ENCODE measurements at regions not wholly inside any gene's neighbourhood (a gene's known extent, or its start where the extent isn't known, plus 50 kb on each side); places are given as distances from the start of the nearest gene placed in this dataset.

DNA sequence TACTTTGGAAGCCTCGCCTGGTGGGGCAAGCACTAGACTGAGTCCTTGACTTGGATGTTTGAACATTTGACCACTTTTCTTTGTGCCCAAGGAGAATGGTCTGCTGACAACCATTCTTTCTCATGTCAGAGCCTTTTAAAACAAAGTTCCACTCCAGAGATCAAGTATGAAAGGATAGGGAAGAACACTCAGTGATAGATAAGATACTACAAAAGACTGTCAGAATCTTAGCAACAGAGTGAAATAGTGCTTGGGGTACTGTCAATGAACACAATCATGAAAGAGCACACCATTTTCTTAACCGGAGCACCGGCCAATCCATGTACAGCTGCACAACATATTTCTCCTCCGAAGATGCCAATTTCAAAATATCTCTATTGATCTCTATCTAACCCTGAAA is 82.8 kb upstream of the ADO start:
- DNase-seq: no peak

DNA sequence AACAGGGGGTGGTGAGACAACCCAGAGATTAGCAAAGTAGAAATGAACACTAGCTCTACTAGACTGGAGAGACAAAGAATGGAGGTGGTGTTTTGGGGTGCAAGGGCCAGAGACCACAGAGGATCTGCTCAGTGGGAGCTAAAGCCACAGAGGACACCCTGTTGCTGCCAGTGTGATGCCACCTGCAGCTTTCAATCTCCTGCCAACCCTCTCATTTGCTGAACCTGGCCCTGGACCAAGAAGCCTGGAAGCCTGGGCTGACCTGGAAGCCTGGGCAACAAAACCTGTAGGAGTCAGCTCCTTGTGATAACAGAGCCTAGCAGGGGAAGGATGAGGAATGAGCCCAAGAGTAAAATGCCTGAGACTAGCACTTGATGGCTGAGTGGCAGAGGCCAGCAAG is 81.1 kb upstream of the ADO start:
- DNase-seq: no peak

DNA sequence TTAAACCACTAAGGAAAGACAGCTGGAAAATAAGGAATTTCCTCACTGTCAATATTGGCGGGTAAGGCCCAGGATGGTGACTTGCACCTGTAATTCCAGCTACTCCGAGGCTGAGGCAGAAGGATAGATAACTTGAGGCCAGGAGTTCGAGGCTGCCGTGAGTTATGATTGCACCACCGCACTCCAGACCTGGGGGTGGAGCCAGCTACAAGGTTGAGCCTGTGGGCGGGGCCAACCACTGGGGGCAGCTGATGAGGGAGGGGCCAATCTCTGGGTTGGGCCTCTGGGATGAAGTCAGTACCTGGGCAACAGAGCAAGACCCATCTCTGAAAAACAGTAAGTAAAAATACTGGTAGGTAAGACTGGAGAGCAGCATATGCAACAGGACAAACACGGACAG is 80.1 kb upstream of the ADO start:
- no peak for DNase-seq

DNA sequence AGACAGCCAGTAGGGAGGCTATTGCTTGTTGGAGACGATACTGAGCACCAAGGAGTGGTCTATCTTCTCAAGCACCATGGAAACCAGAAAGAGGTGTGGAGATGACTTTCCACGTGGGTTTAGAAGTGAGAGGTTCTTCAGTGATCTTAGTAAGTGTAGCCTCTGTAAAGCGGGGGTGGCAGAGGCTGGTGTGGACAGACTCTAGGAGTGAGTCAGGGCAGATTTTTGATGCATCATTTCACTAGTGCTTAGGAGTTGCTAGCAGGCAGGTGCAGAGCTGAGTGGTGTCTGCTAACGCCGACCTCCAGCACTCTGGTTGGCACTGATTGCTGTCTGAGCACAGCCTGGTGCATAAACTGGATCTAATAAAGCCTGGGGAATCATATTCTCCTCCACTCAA is 78.4 kb upstream of the ADO start:
- DNase-seq: no peak

DNA sequence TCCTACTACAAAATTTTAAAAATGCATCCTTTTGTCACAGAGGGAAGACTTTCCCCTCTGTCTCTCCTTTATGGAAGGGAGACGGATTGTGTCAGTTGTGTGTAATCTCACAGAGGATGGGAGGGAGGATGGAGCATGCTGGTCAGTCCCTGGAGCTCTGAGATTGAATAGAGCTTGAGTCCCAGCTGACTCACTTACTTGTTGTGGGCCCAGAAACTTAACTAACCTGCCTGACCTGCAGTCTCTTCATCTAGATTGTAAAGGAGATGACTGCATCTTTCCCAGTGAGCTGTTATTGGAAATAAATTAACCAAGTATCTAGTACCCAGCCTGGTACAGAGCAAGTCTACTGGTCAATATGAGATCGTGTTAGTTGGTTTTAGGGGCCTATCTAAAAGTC is 77.9 kb upstream of the ADO start:
- no peak for DNase-seq

DNA sequence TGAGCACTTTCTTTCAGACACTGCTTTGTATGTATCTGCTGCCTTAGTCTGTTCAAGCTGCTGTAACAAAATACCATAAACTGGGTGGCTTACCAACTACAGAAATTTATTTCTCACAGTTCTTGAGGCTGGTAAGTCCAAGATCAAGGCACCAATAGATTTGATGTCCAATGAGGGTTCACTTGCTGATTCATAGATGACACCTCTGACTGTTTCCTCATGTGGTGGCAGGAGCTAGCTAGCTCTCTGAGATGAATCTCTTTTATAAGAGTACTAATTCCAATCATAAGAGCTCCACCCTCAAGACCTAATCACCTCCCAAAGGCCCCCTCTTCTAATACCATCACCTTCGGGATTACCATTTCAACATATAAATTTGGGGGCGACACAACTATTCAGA is 76.6 kb upstream of the ADO start:
- DNase-seq: no peak

DNA sequence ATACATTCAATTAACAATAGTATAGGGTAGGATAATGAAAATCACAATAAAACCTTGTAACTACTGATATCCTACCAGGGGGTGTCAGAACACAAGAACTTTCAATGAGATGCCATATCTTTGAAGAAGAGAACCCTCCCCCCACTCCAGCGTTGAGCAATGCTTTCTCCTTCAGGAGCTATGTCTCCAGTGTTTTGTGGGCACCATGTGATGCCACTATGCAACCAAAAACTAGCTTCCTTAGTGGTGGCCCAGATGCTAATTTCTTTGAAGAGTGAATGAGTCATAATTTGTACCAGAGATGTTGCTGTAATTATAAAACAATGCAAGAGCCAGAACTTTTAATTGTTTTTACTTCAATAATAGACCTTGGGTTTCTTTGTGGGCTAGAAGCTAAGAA is 76.0 kb upstream of the ADO start:
- no peak for DNase-seq

DNA sequence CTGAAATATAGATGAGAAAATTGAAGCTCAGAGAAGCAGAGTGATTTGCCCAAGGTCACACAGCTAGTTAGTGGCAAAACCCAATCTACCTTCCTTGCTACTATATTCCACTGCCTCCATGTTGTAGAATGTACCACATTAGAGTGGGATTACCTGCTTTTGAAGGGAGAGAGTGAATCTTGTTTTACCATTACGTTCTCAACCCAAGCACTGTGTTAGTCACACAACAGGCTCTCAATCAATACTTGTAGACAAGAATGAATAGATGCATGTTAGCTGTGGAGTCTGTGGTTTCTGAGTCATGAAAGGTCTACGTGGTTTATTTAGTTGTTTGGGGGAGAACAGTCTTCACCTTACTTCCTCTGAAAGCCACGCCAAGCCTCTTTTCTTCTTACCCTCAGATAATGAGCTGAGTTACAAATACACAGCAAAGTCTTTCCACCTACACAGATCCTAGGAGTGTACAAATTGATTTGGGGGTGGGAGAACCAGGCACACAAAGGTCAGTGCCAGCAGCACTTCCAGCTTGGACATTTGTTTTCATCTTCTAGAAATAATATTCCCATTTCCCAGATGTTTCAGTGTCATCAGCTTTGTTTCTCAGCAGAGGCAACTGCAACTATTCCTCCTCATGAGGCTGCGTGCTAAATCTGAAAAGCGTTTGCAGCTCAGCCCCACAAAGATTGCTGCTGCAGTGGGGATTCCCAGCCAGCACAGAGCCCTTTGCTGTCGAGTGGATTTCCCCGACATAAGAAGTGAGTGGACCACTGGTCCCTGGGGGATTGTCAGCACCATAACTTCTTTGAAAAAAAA is 71.5 kb upstream of the ADO start:
- DNase-seq: no peak

DNA sequence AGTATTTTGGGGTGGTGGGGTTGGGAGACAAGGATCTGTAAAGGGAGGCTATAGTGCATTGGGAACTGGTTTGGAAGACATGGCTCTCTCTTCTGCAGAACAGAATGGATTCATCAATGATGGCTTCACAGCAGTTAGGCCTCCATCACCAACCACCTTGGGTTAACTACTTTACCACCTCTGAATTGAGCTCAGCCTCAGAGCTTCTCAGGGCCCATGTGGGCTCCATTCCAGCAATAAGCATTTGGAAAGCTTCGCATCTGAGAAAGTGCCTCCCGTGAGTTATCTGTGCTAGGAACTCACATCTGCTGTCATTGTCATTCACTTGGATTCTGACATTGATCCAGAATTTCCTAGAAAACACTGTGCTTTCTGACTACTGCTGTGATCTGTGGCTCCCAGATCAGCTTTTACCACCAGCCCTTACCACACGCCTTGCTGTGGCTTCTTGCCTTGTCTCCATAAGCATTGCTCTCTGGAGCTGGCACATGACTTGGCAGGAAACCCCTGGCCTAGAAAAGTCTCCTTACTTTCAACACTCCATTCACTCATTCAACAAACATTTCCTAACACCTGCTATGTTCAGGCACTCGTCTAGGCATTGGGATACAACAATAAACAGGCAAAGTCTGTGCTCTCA is 70.7 kb upstream of the ADO start:
- no peak for DNase-seq

DNA sequence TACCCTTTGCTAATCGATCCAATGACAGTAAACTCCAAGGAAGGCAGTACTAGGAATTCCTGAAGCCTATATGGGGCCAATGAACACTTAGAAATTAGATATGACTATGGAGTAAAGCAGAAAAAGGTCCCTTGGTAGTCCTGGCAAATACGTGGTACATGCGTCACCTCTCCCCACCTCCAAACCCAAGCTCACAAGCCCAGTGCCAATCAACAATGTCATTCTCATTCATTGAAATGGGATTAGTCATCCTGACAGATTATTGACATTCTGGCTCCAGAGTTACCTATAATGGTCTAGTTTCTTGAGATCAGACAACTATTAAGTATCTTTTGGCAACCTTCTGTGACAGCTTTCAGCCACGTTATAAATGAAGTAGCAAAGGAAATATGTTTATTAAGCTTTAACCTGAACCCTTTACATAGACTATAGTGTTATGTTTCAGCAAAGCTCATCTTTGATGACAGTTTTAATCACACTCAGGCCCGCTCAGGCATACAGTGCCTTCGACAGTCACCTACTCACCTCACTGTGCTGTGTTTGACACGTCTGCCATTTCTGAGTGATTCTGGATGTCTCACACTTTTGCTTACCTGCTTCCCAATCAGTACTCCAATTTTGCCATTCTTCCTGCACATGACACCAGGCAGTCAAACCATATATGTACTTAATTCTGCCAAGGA is 69.6 kb upstream of the ADO start:
- DNase-seq: no peak

DNA sequence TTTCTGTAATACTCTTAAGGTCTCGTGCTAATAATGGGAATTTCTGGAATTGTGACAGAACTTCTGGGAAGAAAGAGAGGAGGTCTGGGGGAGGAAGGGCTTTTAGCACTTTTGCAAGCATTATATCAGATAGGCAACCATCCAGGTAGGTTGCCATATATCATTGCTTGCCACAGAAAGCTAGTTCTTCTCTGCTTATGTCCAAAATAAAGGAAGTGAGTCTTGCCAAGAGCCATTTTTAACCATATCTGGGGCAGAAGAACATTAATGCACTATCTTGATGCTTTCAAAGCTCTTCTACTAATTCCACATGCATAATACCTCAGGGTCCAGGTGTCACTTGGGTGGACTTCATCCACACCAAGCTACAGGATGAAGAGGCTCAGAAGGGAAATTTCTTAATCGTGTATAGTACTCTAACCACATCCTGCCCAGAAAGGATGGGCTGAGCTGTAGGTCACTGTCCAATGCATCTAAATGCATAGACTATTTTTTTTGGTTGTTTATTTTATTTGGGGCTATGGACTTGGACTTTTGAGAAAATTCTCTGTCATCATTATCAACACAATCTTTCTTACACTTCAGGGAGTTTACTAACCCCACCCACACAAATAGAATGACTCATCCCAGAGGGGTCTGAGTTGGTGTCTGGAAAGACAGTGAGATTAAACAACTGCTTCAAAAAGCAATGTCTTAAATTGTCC is 68.9 kb upstream of the ADO start:
- DNase-seq: no peak

DNA sequence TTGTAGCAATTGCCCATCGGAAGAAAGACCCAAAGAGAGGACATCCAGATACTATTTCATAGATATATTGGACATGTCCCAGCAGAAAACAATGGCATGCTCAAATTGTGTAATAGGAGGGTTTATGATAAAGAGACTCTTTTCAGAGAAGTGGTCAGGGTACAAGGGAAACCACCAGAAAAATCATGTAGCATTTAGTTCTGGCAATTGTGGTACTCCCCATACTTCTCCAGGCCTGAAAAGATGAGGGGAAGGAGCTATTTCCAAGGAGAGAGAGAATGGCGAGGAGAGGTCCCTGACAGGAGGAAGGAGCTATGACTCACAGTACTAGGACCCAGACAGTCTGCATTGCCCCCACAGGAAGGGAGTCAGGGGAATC is 68.4 kb upstream of the ADO start:
- DNase-seq: no peak

DNA sequence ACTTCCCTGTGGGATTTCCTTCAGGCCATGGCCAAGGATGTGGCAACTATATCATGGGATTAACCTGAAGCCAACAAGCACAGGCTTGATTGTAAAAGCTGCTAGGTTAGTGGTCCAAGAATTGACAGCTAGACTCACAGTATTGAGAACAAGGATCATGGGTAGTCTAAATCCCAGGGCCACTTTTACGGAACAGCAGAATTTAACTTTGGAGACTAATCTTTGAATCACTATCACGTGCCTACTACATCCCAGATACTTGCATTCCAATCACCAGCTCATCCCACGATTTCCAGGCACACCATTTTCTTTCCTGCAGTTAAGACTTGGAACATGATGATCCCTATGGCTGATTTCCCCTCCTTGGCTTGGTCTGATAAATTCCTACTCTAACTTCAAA is 65.6 kb upstream of the ADO start:
- no peak for DNase-seq

DNA sequence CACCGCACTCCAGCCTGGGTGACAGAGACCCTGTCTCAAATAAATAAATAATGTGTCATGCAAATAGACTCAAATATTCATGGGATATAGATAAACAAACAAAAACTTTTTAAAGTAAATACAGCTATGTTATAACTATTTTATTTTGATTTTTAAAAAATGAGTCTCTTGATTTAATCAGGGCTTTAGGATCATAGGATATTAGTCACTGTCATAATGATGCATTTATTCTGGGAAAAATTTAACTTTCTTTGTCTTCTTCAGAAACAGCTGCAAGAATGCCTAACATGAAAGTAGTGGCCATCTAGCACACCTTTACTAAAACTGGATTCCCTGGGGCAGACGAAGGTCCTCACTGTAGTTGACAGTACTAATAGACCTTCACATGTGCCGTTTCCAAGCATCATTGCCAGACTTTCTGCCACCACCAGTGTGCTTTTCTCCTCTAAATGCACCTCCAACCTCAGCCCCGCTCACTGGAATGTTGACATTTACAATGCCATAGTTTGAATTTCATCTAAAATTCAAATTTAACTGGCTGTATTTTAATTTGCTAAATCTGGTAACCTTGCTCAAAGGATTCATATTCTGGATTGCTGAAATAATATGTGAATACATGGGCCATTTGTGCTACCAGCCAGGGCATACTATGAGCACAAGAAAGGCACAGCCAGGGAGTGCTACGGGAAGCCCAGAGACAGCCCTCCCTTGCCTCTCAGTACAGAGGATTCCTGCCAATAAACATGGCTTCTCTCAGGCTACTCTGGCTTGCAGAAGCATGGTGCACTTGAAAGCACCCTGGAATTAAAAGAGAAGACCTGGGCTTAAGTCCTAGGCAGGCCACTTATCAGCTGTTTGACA is 63.4 kb upstream of the ADO start:
- DNase-seq: no peak

DNA sequence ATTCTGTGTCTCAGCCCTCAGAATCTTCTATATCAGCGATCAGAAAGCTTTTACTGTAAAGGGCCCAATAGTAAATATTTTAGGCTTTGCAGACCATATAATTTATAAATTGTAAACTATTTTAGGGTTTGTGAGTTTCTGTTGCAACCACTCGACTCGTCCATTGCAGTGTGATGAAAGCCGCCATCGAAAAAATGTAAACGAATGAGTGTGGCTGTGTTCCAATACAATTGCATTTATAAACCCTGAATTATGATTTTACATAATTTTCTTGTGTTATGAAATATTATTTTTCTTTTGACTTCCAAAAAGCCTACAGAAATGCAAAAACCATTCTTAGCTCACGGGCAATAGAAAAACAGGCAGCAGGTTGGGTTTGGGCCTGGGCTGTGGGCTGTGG is 62.5 kb upstream of the ADO start:
- no peak for DNase-seq

DNA sequence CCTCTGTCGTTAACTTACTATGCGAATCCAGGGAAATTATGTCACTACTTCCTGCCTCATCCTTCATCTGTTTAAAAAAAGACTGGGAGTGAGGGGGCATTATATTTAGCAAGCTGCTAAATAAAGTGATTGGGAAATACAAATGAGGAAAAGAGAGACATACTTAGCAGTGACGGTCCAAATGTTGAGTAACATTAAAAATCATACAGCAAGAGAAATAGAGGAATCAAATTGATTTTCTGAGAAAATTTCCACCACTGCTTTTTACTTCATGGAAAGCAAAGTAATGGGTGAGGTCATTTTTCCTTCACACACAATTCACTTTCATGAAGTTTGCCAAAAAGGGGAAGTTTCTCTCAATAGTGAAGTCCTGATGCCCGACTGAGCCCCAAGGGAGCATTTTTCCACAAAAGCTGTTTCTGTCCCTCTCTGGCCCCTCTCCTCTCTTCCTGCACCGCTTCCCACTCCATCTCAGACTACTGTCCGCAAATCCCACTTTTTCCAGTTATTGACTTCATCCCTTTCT is 61.9 kb upstream of the ADO start:
- no peak for DNase-seq

DNA sequence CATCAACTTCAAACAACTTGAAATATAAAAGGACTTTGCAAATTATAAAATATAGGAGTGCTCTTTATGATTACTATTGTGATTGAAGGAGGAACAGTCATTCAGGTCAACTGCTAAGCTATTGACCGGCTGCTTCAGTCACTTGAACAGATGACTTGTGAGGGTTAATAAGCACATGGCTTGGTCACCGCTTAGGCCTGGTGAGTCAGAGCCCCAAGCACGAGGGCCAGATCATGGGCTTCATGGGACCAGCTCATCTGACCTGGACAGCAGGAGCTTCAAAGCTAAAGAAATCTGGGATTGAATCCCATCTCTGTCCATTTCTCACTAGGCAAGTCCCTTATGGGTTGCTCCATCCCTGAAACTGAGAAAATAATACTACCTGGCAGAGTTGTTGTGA is 60.4 kb upstream of the ADO start:
- no peak for DNase-seq

DNA sequence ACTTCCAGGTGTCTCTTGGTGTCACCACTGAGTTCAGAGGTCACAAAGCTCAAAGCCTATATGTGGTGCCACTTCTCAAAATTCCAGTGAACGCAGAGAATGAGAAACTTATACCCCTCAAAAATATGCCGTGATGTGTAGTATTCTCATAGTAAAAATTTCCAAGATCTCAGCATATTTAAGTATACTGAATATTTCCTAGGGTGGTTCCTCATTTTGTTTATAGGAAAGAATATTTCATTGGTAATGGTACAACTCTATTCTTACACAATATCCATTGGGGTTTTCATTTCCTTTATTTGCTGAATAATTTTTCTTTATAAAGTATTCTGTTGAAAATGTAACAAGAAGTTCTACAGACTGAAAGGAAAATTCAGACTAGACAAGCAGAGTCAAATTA is 58.9 kb upstream of the ADO start:
- no peak for DNase-seq

DNA sequence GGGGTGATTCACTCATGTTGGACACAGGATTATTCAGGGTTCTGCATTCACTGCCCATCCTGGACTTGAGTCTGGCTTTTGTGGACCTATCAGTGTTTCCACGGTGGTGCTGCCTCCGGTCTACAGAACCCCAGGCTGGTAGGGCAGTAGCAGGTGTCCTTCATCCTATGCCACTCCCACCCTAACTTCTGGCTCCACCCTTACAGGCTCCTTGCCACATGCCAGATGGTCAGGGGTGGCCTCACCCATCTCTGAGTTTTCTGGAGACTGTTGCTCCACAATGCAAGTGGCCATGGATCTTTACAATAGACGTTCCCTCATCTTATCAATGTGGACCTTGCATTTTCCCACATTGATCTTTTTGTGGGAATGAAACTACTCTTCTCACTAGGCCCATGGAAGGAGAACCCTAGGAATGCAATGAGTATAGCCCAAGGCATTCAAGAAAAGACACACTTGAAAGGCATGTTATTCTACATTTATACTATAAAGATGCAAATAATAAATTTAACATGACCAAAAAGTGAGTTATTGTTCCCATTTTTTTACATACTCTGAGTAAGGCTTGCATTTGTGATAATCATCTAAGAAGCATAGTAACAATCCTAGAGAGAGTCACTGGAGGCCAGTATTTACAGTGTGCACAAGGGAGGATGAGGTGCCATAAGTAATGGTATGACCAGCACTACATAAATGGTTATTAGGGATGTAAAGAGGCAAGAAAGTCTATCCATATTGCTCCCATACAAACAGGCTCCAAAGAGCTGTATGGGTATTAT is 57.4 kb upstream of the ADO start:
- DNase-seq: no peak

DNA sequence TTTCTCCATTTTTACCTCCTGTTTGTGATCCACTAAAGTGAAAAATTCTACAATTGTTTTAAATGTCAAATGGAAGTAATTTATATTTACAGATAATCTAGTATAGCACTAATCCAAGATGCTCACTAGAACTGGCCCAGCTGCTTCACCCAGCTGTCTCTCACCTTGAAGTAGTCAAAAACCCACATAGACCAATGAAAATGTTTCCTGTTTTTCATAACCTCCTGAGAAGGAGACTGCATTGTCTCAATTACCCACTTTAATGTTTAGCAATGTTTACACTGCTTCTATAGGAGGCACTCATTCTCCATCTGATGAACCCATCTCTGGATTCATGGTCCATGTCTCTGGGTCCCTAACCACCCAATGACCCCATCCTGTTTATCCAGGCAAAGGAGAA is 56.1 kb upstream of the ADO start:
- no peak for DNase-seq

DNA sequence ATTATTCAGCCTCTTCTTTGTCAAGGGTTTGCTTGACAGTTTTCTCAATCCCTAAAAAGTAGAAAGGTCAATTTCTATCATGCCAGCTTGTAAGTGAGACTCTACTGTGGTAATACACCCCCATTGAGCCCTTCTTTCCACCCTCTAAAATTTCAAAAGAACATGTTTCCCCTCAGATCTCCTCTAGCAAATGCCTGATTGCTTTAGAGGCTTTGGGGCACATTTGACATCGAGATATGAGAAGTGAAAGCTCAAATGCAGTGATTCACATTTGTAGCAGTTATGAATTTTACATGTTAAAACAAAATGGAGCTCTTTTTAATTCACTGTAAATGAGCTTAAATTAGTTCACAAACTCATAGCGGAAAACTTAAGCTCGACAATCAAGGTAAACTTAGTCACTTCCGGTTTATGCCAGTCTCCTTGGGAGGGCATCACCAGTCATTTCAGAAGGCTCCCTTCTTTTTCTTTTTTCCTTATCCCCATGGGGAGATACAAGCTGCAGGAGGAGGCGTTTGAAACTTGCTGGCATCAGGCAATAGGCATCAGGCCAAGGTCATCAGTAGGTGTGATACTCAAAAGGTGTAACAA is 55.3 kb upstream of the ADO start:
- no peak for DNase-seq

Data from SW 1271 (cell line).